ENCODE measurements at regions not wholly inside any gene's neighbourhood (a gene's known extent, or its start where the extent isn't known, plus 50 kb on each side); places are given as distances from the start of the nearest gene placed in this dataset.
"Not testable (repeated sequence)": the region's sequence is repeated elsewhere in the genome, so short reads cannot be mapped to it uniquely, and the experiment has no call there.

DNA sequence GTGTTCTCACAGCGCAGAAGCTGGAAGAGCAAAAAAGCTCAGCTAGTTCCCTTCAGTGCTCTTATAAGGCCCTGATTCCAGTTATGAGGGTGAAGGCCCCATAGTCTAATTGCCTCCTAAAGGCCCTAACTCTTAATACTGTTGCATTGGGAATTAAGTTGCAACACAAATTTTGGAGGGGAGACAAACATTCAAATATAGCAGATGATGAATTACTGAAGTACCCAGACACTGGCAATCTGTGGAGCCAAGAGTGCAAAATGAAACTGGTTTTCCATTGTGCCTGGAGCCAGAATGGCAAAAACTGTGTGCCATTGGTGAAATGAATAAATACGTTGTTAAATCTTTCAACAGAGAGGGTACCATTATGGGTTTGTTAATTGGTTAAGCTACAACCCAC is 356.0 kb downstream of the PPARGC1A start:
- no peak for DNase-seq (ENCODE audit: low read depth)

GRCh38 chr4:23516716-23517115 is 373.1 kb downstream of the PPARGC1A start:
- DNase-seq (ENCODE audit: low read depth), result peak; percentile 27

DNA sequence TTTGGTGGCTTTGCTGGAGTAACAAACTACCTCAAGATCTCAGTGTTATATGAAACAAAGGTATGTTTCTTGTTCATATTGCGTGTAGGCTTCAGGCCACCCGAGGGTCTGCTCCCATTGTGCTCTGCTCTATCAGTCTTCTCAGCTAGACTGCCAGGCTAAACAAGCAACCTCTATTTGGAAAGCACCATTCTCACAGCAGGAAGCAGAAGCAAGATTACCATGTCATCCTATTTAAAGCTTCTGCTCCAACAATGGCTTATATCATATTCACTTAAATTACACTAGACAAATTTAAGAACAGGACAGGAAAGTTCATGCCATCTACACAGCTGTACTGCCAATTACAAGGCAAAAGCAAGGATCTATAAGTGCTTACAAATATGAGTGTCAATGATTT is 385.8 kb downstream of the PPARGC1A start:
- no peak for DNase-seq (ENCODE audit: low read depth)

- no peak for DNase-seq (ENCODE audit: low read depth)
These were observed 388.9 kb downstream of the PPARGC1A start for GRCh38 chr4:23500894-23501449.

DNA sequence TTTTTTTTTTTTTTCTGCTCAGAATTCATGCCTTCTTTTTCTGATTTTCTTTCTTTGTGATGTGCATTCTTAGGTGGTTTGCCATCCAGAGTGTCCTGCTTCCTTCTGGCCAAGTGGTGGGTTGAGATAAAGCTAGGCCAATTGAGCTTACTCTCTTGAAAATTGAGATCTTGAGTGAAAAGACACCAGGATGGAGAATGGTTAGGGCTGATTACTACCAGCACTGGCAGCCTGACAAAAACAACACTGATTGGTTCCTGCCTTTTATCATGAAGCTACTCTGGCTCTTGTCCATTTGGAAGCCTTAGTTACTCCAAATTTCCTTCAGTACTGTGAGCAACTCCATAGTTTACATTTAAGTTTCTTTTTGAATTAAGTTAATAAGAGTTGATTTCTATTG is 404.0 kb downstream of the PPARGC1A start:
- DNase-seq (ENCODE audit: low read depth), result no peak

GRCh38 chr4:23484689-23485088 is 405.2 kb downstream of the PPARGC1A start:
- peak; percentile 19 for DNase-seq (ENCODE audit: low read depth)

GRCh38 chr4:23483320-23483960 is 406.4 kb downstream of the PPARGC1A start:
- DNase-seq (ENCODE audit: low read depth), result no peak

DNA sequence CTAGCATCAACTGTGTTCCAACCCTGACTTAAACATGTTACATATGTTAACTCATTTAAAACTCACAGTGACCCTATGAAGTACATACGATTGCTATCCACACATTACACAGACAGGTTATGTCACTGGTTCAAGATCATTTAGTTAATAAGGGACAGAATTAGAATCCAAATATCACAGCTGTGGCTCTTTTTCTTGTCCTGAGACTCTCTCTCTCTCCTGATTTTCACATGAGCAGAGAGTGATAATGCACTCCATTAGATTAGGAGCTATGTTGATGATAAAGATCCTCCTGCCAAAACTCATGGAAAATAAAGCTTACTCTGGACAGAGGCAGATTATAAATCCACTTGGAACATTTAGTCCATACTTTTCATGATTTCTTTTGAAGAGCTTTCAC is 408.3 kb downstream of the PPARGC1A start:
- no peak for DNase-seq (ENCODE audit: low read depth)

- no peak for DNase-seq (ENCODE audit: low read depth)
These were observed 411.9 kb downstream of the PPARGC1A start for GRCh38 chr4:23477905-23478304.

DNA sequence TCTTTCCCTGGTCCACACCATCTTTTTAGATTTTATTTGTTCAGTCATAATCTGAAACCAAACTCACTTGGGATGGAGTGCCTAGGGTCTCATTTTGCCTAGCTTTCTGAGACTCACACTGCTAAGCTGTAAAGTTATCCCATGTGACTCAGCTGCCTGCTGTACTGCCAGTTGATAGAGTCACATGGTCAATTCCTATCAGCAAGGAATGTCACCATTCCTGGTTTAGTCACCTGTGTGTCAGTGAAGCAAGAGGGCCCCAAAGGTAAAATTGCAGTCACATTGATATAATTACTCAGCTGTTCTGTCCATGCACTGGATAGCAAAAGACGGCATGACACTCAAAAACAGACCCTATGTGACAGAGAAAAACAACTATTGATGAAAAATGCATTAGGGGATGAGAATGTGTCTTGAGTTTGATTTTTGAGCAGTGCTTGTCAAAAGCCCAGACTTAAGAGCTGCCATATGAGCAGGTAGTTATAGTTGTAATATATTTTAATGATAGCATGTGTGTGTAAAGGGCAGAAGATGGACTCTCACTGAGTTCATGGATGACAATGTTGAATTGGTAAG is 413.2 kb downstream of the PPARGC1A start:
- DNase-seq (ENCODE audit: low read depth), result peak; percentile 60

DNA sequence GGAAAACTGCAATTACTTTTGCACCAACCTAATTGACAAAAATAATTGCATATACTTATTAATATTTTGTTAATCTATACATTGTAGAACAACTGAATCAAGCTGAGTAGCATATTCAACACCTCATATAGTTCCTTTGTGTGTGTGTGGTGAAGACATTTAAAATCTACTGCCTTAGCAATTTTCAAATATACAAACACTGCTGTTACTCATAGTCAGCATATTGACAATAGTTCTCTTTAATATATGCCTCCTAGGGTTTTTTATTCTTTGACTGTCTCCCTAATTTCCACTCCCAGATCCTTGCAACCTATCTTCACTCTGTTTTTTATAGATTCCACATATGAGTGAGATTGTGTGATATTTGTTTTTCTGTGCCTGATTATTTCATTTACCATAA is 426.8 kb downstream of the PPARGC1A start:
- DNase-seq (ENCODE audit: low read depth), result no peak

DNA sequence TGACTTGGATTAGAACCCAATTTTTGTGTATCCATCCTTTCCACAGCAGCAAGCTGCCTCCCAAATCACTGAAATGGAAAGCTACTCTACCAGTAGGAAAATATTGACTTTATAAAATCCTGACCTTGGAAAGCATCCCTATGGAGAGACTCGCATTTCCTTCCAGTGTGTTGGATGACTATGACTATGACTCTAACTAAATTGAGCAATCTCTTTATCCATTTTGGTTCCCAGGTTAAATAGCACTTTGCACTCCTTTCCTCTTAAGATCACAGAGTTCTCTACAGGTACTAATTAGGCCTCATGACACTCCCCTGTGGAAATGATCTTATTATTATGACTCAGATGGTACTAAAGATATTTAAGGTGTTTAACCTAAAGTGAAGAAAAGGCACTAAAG is 431.8 kb downstream of the PPARGC1A start:
- DNase-seq (ENCODE audit: low read depth), result peak; percentile 68

DNA sequence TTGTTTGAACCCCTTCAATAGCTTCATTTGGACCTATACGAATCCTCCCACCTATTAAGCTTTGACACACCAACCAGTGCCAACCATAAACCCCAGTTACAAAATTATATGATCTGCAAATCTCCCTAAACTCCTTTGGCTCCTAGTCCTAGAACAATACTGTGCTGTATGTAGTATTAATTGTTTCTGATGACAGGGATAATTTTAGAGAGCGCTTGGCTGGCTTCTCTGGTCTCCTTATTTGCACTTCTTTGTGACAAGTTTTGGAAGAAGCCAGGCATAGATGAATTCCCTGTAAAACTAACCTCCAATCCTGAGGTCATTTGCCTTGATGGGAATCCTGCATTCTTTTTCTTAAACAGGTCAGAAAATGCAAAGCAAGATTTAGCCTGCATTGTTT is 433.0 kb downstream of the PPARGC1A start:
- DNase-seq (ENCODE audit: low read depth), result no peak

DNA sequence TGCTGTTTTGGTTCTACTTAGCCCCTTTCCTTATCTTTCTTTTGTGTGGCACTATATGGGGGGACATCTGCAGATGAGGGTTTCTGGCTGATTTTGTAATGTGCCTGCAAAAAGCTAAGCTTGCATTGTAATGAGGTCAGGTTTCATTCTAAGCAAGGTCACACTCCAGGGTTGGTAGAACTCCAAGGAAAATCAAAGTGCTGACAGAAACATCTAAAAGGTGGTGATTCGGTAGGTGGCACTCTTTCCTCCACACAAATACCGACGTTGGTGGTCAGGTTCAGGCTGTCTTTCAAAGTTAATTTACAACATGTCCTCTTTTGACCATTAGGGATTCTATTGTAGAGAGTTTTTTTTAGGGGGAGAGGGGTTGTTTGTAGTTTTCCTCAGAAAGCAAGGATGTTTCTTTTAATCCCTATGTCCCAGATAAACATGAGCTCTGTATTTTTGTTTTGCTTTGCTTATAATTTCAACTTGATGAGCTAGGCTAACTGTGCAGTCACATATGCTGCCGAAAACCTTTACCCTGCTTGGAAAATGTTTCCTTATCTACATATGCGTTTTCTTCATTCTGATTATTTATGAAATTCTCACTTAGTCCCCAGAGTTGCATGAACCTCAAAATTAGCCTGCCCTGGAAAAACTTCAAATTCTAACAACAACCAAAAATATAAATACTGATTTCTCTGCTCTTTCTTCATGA is 434.2 kb downstream of the PPARGC1A start:
- DNase-seq (ENCODE audit: low read depth), result peak; percentile 66

DNA sequence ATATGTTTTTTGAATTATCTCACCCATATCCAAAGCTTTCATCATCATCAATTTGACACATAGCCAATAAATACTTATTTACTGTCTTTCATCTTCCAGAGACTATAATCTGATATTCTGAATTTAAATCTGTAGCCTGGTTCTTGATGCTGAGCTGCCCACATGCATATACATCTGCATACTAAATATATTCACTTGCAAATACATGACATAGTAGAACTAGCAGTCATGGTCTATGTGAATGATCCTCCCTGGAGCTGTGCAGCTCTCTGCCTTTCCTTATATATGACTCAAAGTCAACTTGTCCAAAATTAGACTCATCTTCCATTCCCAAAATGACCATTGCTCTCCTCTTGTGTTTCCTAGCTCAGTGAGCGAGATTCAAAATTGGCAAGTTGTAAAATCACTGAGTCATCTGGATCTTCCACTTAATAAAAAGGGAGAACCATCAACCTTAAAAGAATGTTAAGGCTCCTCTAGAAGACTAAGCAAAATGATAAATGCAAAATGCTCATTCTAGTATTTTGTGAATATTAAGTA is 448.2 kb downstream of the PPARGC1A start:
- no peak for DNase-seq (ENCODE audit: low read depth)

- peak; percentile 12 for DNase-seq (ENCODE audit: low read depth)
These were observed 451.1 kb downstream of the PPARGC1A start for GRCh38 chr4:23438764-23439163.

GRCh38 chr4:23429497-23429896 is 460.4 kb downstream of the PPARGC1A start:
- no peak for DNase-seq (ENCODE audit: low read depth)

DNA sequence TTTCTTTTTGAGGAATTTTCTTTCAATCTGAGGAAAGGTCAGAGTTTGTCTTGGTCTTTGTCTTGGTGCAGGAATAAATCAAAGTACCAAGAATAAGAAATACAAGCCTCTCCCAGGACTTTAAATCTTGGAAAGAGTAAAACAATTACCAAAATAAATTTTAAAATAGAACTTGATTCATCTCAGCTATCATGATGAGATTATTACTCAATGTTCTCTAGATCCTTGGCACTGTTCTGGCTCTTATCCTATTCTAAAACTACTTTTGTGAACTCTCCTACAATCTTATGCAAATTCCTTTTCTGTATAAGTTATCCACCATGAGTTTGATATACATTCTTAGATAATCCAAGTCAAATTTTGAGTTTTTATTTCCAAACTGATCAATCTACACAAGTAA is 464.3 kb downstream of the PPARGC1A start:
- no peak for DNase-seq (ENCODE audit: low read depth)

DNA sequence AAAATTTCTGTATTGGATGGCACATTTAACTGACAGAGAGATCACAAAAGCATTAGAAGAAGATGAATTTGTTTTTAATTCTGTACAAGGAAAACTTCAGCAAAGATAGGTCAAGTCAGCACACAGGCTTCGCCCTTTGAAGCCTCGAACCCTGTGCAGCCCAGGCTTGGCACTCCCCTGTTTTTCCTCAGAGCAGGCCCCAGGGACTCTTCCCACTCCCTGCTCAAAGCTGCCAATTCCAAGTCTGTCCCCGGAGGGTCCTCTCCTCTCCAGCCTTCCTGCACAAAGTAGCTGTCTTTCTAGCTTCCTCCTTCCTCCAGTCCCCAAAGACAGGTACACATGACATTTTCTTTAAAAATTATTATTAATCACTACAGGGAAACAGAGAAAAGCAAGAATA is 466.3 kb downstream of the PPARGC1A start:
- DNase-seq (ENCODE audit: low read depth), result no peak

DNA sequence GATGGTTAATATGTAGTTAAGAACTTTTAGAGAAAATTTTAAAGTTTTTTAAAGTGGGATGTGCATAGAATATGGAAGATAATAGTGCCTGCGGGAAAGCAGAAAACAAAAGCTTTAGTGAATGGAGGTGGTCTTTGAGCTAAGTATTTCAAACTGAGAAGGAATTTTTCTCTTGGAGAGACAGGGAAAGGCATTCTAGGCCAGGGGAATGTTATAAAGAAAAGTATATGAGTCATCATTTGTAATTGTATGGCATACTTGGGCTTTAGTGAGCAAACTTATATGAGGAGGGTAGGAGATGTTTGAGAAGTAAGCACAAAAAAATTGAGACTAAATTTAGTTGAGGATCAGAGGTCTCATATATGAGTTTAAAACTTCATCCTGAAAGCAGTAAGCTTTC is 467.0 kb downstream of the PPARGC1A start:
- DNase-seq (ENCODE audit: low read depth), result peak; percentile 27

GRCh38 chr4:23413631-23414030 is 476.2 kb downstream of the PPARGC1A start:
- DNase-seq (ENCODE audit: low read depth), result no peak

GRCh38 chr4:23412701-23413100 is 477.1 kb downstream of the PPARGC1A start:
- no peak for DNase-seq (ENCODE audit: low read depth)

DNA sequence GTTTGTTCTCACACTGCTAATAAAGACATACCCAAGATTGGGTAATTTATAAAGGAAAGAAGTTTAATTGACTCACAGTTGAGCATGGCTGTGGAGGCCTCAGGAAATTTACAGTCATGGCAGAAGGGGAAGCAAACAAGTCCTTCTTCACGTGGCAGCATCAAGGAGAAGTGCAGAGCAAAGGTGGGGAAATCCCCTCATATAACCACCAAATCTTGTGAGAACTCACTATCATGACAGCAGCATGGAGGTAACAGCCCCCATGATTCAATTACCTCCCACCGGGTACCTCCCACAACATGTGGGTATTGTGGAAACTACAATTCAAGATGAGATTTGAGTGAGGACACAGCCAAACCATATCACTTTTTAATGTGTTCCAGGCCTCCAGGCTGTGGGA is 480.9 kb downstream of the PPARGC1A start:
- not testable (repeated sequence) for DNase-seq (ENCODE audit: low read depth)
